Retinal pigment epithelial cell (primary cell): ENCODE measurements at regions not wholly inside any gene's neighbourhood (a gene's known extent, or its start where the extent isn't known, plus 50 kb on each side); places are given as distances from the start of the nearest gene placed in this dataset.

Experiments used
- DNase-seq: peaks from one replicate; pipeline ENCODE4 v3.0.0-alpha.2; 2010; ENCODE audit warnings: low read depth
- H3K4me3 ChIP-seq: 2 replicates; pipeline ENCODE4 v1.5.1; 2011; ENCODE audit warnings: mild to moderate bottlenecking, low read length, control low read depth, moderate library complexity
- TF ChIP-seq, protein P1 (sequence below): conservative IDR thresholded peaks from 2 replicates; pipeline ENCODE4 v1.5.1; 2011; ENCODE audit warnings: low read depth, low read length, control low read depth, inconsistent platforms

DNA sequence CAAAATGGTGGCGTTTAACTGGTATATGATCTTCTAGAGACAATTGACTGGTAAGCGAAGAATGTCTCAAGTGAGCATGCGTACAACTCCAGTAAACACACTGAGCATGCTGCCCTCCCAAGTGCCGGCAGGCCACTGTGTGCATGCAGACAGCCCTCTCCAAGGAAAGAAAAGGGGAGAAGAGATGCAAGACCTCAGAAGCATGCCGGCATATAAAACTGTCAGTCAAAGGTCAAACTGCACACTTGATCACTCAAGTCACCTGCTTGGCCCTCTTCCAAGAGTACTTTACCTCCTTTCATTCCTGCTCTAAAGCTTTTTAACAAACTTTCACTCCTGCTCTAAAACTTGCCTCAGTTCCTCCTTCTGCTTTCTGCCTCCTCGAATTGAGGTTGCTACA is 910.2 kb downstream of the TAF11L14 start:
- DNase-seq, result no peak
- H3K4me3 ChIP-seq, result no peak overlapping the region
- TF ChIP-seq, protein P1, sequence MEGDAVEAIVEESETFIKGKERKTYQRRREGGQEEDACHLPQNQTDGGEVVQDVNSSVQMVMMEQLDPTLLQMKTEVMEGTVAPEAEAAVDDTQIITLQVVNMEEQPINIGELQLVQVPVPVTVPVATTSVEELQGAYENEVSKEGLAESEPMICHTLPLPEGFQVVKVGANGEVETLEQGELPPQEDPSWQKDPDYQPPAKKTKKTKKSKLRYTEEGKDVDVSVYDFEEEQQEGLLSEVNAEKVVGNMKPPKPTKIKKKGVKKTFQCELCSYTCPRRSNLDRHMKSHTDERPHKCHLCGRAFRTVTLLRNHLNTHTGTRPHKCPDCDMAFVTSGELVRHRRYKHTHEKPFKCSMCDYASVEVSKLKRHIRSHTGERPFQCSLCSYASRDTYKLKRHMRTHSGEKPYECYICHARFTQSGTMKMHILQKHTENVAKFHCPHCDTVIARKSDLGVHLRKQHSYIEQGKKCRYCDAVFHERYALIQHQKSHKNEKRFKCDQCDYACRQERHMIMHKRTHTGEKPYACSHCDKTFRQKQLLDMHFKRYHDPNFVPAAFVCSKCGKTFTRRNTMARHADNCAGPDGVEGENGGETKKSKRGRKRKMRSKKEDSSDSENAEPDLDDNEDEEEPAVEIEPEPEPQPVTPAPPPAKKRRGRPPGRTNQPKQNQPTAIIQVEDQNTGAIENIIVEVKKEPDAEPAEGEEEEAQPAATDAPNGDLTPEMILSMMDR, result no peak

GRCh38 chr5:18546591-18546990 is 912.3 kb downstream of the TAF11L14 start:
- no peak overlapping the region for H3K4me3 ChIP-seq
- DNase-seq, result no peak
- TF ChIP-seq, protein P1, result no peak

DNA sequence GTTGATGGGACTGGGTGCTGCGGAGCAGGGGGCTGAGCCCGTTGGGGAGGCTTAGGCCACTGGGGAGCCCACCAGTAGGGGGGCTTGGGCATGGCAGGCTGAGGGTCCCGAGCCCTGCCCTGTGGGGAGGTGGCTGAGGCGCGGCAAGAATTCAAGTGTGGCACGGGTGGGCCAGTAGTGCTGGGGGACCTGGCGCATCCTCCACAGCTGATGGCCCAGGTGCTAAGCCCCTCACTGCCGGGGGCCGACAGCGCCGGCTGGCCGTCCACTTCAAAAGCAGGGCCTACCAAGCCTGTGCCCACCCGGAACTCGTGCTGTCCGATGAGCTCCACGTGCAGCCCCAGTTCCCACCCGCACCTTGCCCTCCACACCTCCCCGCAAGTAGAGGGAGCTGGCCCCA is 917.5 kb downstream of the TAF11L14 start:
- H3K4me3 ChIP-seq, result no peak overlapping the region
- DNase-seq, result no peak
- TF ChIP-seq, protein P1, result no peak

GRCh38 chr5:18553269-18553668 is 919.0 kb downstream of the TAF11L14 start:
- H3K4me3 ChIP-seq, result no peak overlapping the region
- DNase-seq, result peak; percentile 97
- TF ChIP-seq, protein P1, result no peak

DNA sequence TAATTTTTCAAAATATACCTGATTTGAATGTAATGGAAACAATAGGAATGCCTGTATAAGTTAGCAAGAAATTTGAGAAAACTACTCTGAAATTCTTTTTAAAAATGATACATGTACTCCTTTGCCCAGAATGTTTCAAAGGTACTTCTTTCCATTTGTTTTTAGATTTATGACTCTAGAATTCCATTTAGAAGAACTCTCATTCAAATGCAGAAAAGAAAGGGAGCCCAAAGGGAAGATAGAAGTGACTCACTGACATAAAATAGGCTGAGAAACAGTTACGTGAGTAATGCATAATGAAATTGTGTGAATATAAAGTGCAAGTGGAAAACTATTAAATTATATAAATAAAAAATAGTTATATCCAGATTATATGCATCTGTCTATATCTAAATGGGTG is 926.3 kb downstream of the TAF11L14 start:
- TF ChIP-seq, protein P1, result no peak
- no peak for DNase-seq
- H3K4me3 ChIP-seq, result no peak overlapping the region

- TF ChIP-seq, protein P1, result no peak
- DNase-seq, result no peak
- no peak overlapping the region for H3K4me3 ChIP-seq
These were observed 929.6 kb downstream of the TAF11L14 start for GRCh38 chr5:18563853-18564252.

DNA sequence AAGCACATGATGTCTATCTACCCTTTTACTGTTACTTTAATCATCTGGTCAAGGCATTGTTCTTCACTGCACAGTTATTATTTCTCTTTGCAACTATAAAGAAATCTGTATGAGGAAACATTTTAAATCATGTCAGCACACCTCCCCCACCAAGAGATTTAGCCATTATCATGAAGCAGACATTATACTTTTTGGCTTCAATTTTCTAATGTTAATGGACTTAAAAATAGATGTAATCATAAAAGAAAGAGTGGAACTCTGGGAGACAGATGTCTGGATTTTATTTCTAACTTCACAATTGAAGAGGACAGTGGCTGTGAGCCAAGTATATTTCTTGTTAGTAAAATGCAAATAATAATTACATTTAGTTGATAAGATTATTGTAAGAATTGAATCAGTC is 932.4 kb downstream of the TAF11L14 start:
- H3K4me3 ChIP-seq, result no peak overlapping the region
- TF ChIP-seq, protein P1, result no peak
- no peak for DNase-seq
